ENCODE measurements at regions not wholly inside any gene's neighbourhood (a gene's known extent, or its start where the extent isn't known, plus 50 kb on each side); places are given as distances from the start of the nearest gene placed in this dataset.

DNA sequence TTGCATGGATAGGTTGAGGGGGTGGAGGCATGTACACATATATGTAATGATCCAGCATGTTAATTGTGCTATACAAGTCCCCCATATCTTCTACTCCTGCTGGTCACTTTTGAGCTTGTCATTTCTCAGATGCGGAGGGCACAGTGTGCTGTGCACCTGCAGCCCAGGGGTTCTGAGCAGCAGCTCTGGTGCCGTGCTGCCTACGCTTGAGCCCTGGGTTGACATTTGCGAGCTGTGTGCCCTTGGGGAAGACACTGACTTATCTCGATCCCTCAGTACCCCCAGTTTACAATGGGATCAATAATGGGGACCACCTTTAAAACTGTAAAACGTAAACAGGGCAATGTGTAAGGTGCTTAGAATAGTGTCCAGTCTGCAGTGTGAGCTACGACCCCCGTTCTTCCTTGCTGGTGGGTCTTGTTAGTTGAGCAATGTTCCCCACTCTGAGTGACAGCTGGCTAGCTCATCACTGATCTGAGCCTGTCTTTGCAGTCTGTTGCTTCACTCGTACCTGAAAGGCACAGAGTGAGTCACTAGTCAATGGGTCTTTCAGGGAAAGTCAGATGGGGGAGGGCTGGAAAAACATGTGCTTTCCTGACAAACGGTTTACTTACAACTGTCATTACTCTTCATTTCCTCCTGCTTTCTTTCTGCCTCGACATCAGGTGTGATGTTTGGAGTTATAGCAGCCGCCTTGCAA, 91.7 kb downstream of the SLC2A10 start:
- Histone ChIP-seq H3K4me1 (ENCODE audit: control insufficient read depth, insufficient read depth, low read length) (no peaks in the 10 kb centered on the region), H3K9ac (ENCODE audit: low read depth, low read length) (no peak overlapping the region), H3K27ac (ENCODE audit: low read depth, low read length) (no peak overlapping the region), H3K36me3 (ENCODE audit: control insufficient read depth, insufficient read depth, low read length) (no peaks in the 10 kb centered on the region), H3K27me3 (ENCODE audit: control insufficient read depth, insufficient read depth, low read length) (no peaks in the 10 kb centered on the region), H3K4me3 (ENCODE audit: low read depth, low read length) (no peak overlapping the region), H3K9me3 (ENCODE audit: control insufficient read depth, insufficient read depth, low read length) (no peaks in the 10 kb centered on the region)

DNA sequence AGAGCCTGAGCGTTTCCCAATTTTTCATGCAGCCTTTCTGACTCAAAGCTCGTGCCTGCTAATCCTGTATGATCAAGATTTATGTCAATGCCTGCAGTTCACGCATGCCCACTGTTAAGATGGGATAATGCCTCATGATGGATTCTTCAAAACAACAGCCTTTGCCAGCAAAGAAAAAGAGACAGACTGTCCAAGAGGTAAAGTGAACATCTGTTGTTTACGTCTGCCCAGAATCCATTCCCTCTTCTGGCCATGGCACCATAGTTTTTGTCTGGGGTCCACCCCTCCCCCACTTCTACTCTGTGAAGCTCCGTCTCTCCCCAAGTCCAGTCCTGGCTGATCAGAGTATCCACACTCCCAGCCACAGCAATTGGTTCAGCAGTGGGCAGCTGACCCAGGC, 91.9 kb upstream of the EYA2 start:
- H3K36me3 ChIP-seq (ENCODE audit: control insufficient read depth, insufficient read depth, low read length), result no peaks in the 10 kb centered on the region
- H3K4me3 ChIP-seq (ENCODE audit: low read depth, low read length), result no peak overlapping the region
- no peaks in the 10 kb centered on the region for H3K9me3 ChIP-seq (ENCODE audit: control insufficient read depth, insufficient read depth, low read length)
- no peaks in the 10 kb centered on the region for H3K4me1 ChIP-seq (ENCODE audit: control insufficient read depth, insufficient read depth, low read length)
- H3K27me3 ChIP-seq (ENCODE audit: control insufficient read depth, insufficient read depth, low read length), result no peaks in the 10 kb centered on the region
- no peak overlapping the region for H3K9ac ChIP-seq (ENCODE audit: low read depth, low read length)
- H3K27ac ChIP-seq (ENCODE audit: low read depth, low read length), result no peak overlapping the region

GRCh38 chr20:46803123-46804020, 91.3 kb upstream of the EYA2 start:
- H3K27ac ChIP-seq (ENCODE audit: low read depth, low read length), result no peak overlapping the region
- no peak overlapping the region for H3K9ac ChIP-seq (ENCODE audit: low read depth, low read length)
- no peaks in the 10 kb centered on the region for H3K27me3 ChIP-seq (ENCODE audit: control insufficient read depth, insufficient read depth, low read length)
- no peaks in the 10 kb centered on the region for H3K4me1 ChIP-seq (ENCODE audit: control insufficient read depth, insufficient read depth, low read length)
- H3K4me3 ChIP-seq (ENCODE audit: low read depth, low read length), result no peak overlapping the region
- H3K36me3 ChIP-seq (ENCODE audit: control insufficient read depth, insufficient read depth, low read length), result no peaks in the 10 kb centered on the region
- no peaks in the 10 kb centered on the region for H3K9me3 ChIP-seq (ENCODE audit: control insufficient read depth, insufficient read depth, low read length)

- Histone ChIP-seq H3K27ac (ENCODE audit: low read depth, low read length) (no peak overlapping the region), H3K9ac (ENCODE audit: low read depth, low read length) (no peak overlapping the region), H3K9me3 (ENCODE audit: control insufficient read depth, insufficient read depth, low read length) (no peaks in the 10 kb centered on the region), H3K36me3 (ENCODE audit: control insufficient read depth, insufficient read depth, low read length) (no peaks in the 10 kb centered on the region), H3K4me1 (ENCODE audit: control insufficient read depth, insufficient read depth, low read length) (no peaks in the 10 kb centered on the region), H3K4me3 (ENCODE audit: low read depth, low read length) (no peak overlapping the region), H3K27me3 (ENCODE audit: control insufficient read depth, insufficient read depth, low read length) (no peaks in the 10 kb centered on the region)
Observed at GRCh38 chr20:46804126-46804525, 90.5 kb upstream of the EYA2 start.

DNA sequence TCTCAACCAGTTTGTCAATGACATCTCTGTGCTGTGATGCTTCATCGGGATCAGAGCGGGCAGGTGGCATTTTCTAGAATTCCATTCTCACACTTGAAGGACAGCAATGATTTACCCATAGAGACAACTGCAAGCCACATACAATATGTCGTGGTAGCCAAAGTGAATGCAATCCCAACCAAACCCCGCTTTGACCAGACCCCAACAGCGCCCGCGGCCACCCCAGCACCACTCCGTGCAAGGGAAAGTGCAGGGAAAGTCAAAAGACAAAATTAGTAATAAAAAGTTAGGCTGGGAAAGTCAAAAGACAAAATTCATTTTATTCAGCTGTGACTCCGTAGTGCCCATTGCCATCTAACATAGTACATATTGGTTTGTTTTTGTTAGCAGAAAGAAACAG, 88.8 kb upstream of the EYA2 start:
- Histone ChIP-seq H3K27ac (ENCODE audit: low read depth, low read length) (no peak overlapping the region), H3K9ac (ENCODE audit: low read depth, low read length) (no peak overlapping the region), H3K4me1 (ENCODE audit: control insufficient read depth, insufficient read depth, low read length) (no peaks in the 10 kb centered on the region), H3K27me3 (ENCODE audit: control insufficient read depth, insufficient read depth, low read length) (peaks cover 3% of the 10 kb centered on the region; the same call in 1 of the 2 replicates), H3K4me3 (ENCODE audit: low read depth, low read length) (no peak overlapping the region), H3K36me3 (ENCODE audit: control insufficient read depth, insufficient read depth, low read length) (no peaks in the 10 kb centered on the region), H3K9me3 (ENCODE audit: control insufficient read depth, insufficient read depth, low read length) (no peaks in the 10 kb centered on the region)

- H3K9ac ChIP-seq (ENCODE audit: low read depth, low read length), result no peak overlapping the region
- H3K27me3 ChIP-seq (ENCODE audit: control insufficient read depth, insufficient read depth, low read length), result peaks cover 15% of the 10 kb centered on the region
Observed at GRCh38 chr20:46807998-46808397, 86.6 kb upstream of the EYA2 start.

DNA sequence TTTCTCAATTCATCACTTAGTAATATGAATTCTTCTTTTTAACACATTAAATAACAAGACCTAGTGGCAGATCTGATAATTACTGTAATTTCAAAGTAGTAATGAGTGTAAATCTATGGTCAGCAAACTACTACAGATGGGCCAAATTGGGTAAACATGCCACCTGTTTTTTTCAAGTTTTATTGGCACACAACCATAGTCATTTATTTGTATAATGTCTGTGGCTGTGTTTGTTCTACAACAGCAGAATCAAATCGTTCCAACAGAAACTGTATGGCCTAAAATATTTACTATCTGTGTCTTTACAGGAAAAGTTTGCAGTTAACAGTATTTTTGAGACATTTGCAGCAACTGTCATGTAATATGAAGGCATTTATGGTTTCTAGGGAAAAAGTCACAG, 86.1 kb upstream of the EYA2 start:
- no peaks in the 10 kb centered on the region for H3K36me3 ChIP-seq (ENCODE audit: control insufficient read depth, insufficient read depth, low read length)
- peaks cover 15% of the 10 kb centered on the region for H3K27me3 ChIP-seq (ENCODE audit: control insufficient read depth, insufficient read depth, low read length)
- H3K27ac ChIP-seq (ENCODE audit: low read depth, low read length), result no peak overlapping the region

More at GRCh38 chr20:46807998-46808397, 86.6 kb upstream of the EYA2 start:
- Histone ChIP-seq H3K4me1 (ENCODE audit: control insufficient read depth, insufficient read depth, low read length) (no peaks in the 10 kb centered on the region), H3K27ac (ENCODE audit: low read depth, low read length) (no peak overlapping the region), H3K36me3 (ENCODE audit: control insufficient read depth, insufficient read depth, low read length) (no peaks in the 10 kb centered on the region), H3K9me3 (ENCODE audit: control insufficient read depth, insufficient read depth, low read length) (no peaks in the 10 kb centered on the region), H3K4me3 (ENCODE audit: low read depth, low read length) (no peak overlapping the region)

DNA sequence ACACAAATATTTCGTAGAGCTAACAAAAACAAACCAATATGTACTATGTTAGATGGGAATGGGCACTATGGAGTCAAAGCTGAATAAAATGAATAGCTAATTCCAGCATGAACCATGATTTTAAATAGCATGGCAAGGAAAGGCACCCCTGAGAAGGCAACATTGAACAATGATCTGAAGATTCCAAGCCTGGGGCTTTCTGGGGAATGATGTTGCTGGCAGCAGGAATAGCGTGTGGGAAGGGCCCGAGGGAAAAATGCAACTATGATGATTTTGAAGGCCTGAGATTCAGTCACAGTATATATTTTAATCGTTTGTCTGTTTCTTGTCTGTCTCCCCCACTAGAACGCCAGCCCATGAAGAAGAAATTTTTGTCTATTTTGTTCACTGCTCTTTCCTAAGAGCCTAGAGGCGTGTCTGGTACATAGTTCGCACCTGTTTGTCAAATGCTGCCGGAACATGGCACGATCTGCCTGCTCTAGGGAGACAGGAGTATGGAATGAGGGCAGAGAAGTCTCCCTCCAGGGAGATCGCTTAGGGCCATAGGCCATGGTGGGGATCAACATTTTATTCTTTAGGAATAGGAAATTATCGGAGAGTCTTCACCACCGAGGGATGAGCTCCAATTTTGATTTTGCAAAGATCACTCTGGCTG, 84.8 kb upstream of the EYA2 start:
- peaks cover 3% of the 10 kb centered on the region for H3K4me1 ChIP-seq (ENCODE audit: control insufficient read depth, insufficient read depth, low read length)
- H3K27ac ChIP-seq (ENCODE audit: low read depth, low read length), result no peak overlapping the region
- no peak overlapping the region for H3K4me3 ChIP-seq (ENCODE audit: low read depth, low read length)
- H3K36me3 ChIP-seq (ENCODE audit: control insufficient read depth, insufficient read depth, low read length), result no peaks in the 10 kb centered on the region
- H3K9ac ChIP-seq (ENCODE audit: low read depth, low read length), result no peak overlapping the region
- H3K27me3 ChIP-seq (ENCODE audit: control insufficient read depth, insufficient read depth, low read length), result peaks cover 15% of the 10 kb centered on the region
- no peaks in the 10 kb centered on the region for H3K9me3 ChIP-seq (ENCODE audit: control insufficient read depth, insufficient read depth, low read length)

More for the DNA sequence above, 86.1 kb upstream of the EYA2 start:
- no peaks in the 10 kb centered on the region for H3K9me3 ChIP-seq (ENCODE audit: control insufficient read depth, insufficient read depth, low read length)
- H3K4me3 ChIP-seq (ENCODE audit: low read depth, low read length), result no peak overlapping the region
- no peaks in the 10 kb centered on the region for H3K4me1 ChIP-seq (ENCODE audit: control insufficient read depth, insufficient read depth, low read length)
- no peak overlapping the region for H3K9ac ChIP-seq (ENCODE audit: low read depth, low read length)

- no peak overlapping the region for H3K9ac ChIP-seq (ENCODE audit: low read depth, low read length)
- peaks cover 15% of the 10 kb centered on the region for H3K27me3 ChIP-seq (ENCODE audit: control insufficient read depth, insufficient read depth, low read length)
- H3K9me3 ChIP-seq (ENCODE audit: control insufficient read depth, insufficient read depth, low read length), result no peaks in the 10 kb centered on the region
- H3K4me1 ChIP-seq (ENCODE audit: control insufficient read depth, insufficient read depth, low read length), result peaks cover 8% of the 10 kb centered on the region
- H3K27ac ChIP-seq (ENCODE audit: low read depth, low read length), result no peak overlapping the region
- no peaks in the 10 kb centered on the region for H3K36me3 ChIP-seq (ENCODE audit: control insufficient read depth, insufficient read depth, low read length)
- H3K4me3 ChIP-seq (ENCODE audit: low read depth, low read length), result no peak overlapping the region
Observed at GRCh38 chr20:46810448-46811223, 84.0 kb upstream of the EYA2 start.

GRCh38 chr20:46811224-46812084, 83.2 kb upstream of the EYA2 start:
- Histone ChIP-seq H3K4me1 (ENCODE audit: control insufficient read depth, insufficient read depth, low read length) (peaks cover 12% of the 10 kb centered on the region), H3K27me3 (ENCODE audit: control insufficient read depth, insufficient read depth, low read length) (peaks cover 15% of the 10 kb centered on the region), H3K9me3 (ENCODE audit: control insufficient read depth, insufficient read depth, low read length) (no peaks in the 10 kb centered on the region), H3K4me3 (ENCODE audit: low read depth, low read length) (peak overlapping the region; percentile 61), H3K27ac (ENCODE audit: low read depth, low read length) (no peak overlapping the region), H3K36me3 (ENCODE audit: control insufficient read depth, insufficient read depth, low read length) (no peaks in the 10 kb centered on the region), H3K9ac (ENCODE audit: low read depth, low read length) (peak overlapping the region; percentile 24; the same call in 1 of the 2 replicates)
